K562 (cell line): ENCODE measurements at regions not wholly inside any gene's neighbourhood (a gene's known extent, or its start where the extent isn't known, plus 50 kb on each side); places are given as distances from the start of the nearest gene placed in this dataset.

Source experiments
- ATAC-seq: fragments of 200-7000 bp; cut with Tn5 transposase; 3 replicates; pipeline ENCODE4 v1.9.1; 2020; ENCODE audit warnings: moderate library complexity
- BruUV-seq: library from RNA; stranded (reverse); fragments of 400-500 nt; replicated peaks from 2 replicates; lab custom pipeline; 2021; lab: Mats Ljungman, UMichigan
- CTCF ChIA-PET: fragments of 300-600 bp; formaldehyde crosslinking; extraction: SDS; loops from one replicate; lab custom pipeline; 2021; ENCODE audit warnings: low intra/inter-chr PET ratio; lab: Yijun Ruan, JAX
- POLR2A ChIA-PET: fragments of 300-600, 350-650 bp; sonication (Branson Sonifier 250); formaldehyde crosslinking; extraction: SDS; loops from one replicate; lab custom pipeline; 2021; ENCODE audit warnings: antibody characterized with exemption, inconsistent platforms; lab: Yijun Ruan, JAX
- DNase-seq, 4 experiments: peaks; one replicate each; pipeline versions ENCODE4 v3.0.0 to v3.0.0-alpha.2; 2011 to 2018; ENCODE audit warnings: low spot score in 3 of 4, mixed read lengths in 3 of 4; ENCODE audit errors: extremely low read depth in 1 of 4
- FAIRE-seq: peaks from 2 replicates; lab custom pipeline; 2011; peaks lifted over from hg19 to GRCh38; lab: Jason Lieb, UNC
- H2AFZ ChIP-seq: 2 replicates; pipeline ENCODE4 v1.6.0; 2011; ENCODE audit warnings: low read depth, low read length, control low read depth, inconsistent platforms
- H3K27ac ChIP-seq: fragments of 200-600 bp; 3 replicates; pipeline ENCODE4 v1.8.0; 2011; ENCODE audit warnings: low read depth, mild to moderate bottlenecking, control low read depth, inconsistent platforms, low read length, moderate library complexity, mixed read lengths; ENCODE audit errors: extremely low read depth
- H3K27me3 ChIP-seq, 2 experiments: fragments of 300-600 bp in 1 of 2; 2 replicates in 1 of 2; 3 replicates in 1 of 2; pipeline versions ENCODE4 v1.6.0 to v1.8.0; 2011; ENCODE audit warnings: inconsistent platforms in 2 of 2, low read length in 2 of 2, mild to moderate bottlenecking in 1 of 2, mixed read lengths in 1 of 2, moderate library complexity in 1 of 2; ENCODE audit not compliant: control insufficient read depth in 2 of 2, insufficient read depth in 2 of 2
- H3K36me3 ChIP-seq: fragments of 300-600 bp; 3 replicates; pipeline ENCODE4 v1.8.0; 2011; ENCODE audit warnings: mild to moderate bottlenecking, low read length, inconsistent platforms; ENCODE audit not compliant: control insufficient read depth, insufficient read depth
- H3K4me1 ChIP-seq, 2 experiments: fragments of 200-600 bp in 1 of 2; replicated peaks in 1 of 2; 2 replicates in 1 of 2; 3 replicates in 1 of 2; pipeline versions ENCODE4 v1.5.1 to v1.8.0; 2011; ENCODE audit warnings: inconsistent platforms in 2 of 2, low read length in 2 of 2, mild to moderate bottlenecking in 1 of 2, mixed read lengths in 1 of 2, moderate library complexity in 1 of 2; ENCODE audit not compliant: control insufficient read depth in 2 of 2, insufficient read depth in 2 of 2
- H3K4me2 ChIP-seq: 2 replicates; pipeline ENCODE4 v1.6.1; 2011; ENCODE audit warnings: low read length, control low read depth, inconsistent platforms, mixed read lengths; ENCODE audit not compliant: insufficient read depth
- H3K4me3 ChIP-seq: fragments of 200-600 bp; sonication (generic), shearing (Covaris generic); 2 replicates; pipeline ENCODE4 v1.5.1; 2016; ENCODE audit warnings: control low read depth, inconsistent platforms
- H3K79me2 ChIP-seq: fragments of 200-600 bp; 3 replicates; pipeline ENCODE4 v1.8.0; 2011; ENCODE audit warnings: low read length, inconsistent platforms; ENCODE audit not compliant: control insufficient read depth, insufficient read depth
- H3K9ac ChIP-seq, 2 experiments: 2 replicates each; pipeline versions ENCODE4 v1.6.0 to v1.6.1; 2011; ENCODE audit warnings: low read depth in 2 of 2, low read length in 2 of 2, control low read depth in 1 of 2, inconsistent platforms in 1 of 2, mild to moderate bottlenecking in 1 of 2, mixed read lengths in 1 of 2; ENCODE audit not compliant: insufficient read depth in 1 of 2
- H3K9me1 ChIP-seq: one replicate; pipeline ENCODE4 v1.6.0; 2011; ENCODE audit warnings: inconsistent platforms, mild to moderate bottlenecking, low read length, moderate library complexity; ENCODE audit not compliant: control insufficient read depth, insufficient read depth
- H3K9me3 ChIP-seq: replicated peaks from 2 replicates; pipeline ENCODE4 v1.5.1; 2011; ENCODE audit warnings: low read depth, low read length, inconsistent platforms; ENCODE audit not compliant: control insufficient read depth, insufficient read depth
- H4K20me1 ChIP-seq: replicated peaks from 2 replicates; pipeline ENCODE4 v1.6.1; 2011; ENCODE audit warnings: low read length, inconsistent platforms, mixed read lengths; ENCODE audit not compliant: control insufficient read depth, insufficient read depth
- CBX8 ChIP-seq: fragments of 200-600 bp; sonication (generic); IDR thresholded peaks from 2 replicates; pipeline ENCODE4 v1.6.1; 2012; ENCODE audit warnings: borderline replicate concordance, mixed run types, low read depth, mild to moderate bottlenecking, moderate library complexity, mixed read lengths, low read length, control low read depth, inconsistent platforms; ENCODE audit not compliant: poor library complexity, severe bottlenecking; ENCODE audit errors: extremely low read depth
- COPS2 ChIP-seq: fragments of 450-650 bp; conservative IDR thresholded peaks from 2 replicates; pipeline ENCODE4 v1.6.1; 2016; ENCODE audit warnings: mild to moderate bottlenecking, moderate library complexity
- ID3 ChIP-seq, 2 experiments: fragments of 250-450 bp in 1 of 2; fragments of 450-650 bp in 1 of 2; sonication (Bioruptor Pico) in 1 of 2; IDR thresholded peaks; 2 replicates each; pipeline versions ENCODE4 v1.6.1 to v1.8.0; 2016 to 2021; ENCODE audit warnings: mild to moderate bottlenecking in 2 of 2, moderate library complexity in 2 of 2, missing compliant biosample characterization in 1 of 2, missing genetic modification characterization in 1 of 2
- NR0B1 ChIP-seq: fragments of 450-650 bp; IDR thresholded peaks from one replicate; pipeline ENCODE4 v1.6.1; 2018; ENCODE audit warnings: mild to moderate bottlenecking, moderate library complexity; ENCODE audit not compliant: partially characterized antibody
- RBFOX2 ChIP-seq: fragments of 200-400 bp; formaldehyde crosslinking; IDR thresholded peaks from 2 replicates; pipeline ENCODE4 v1.6.1; 2017; ENCODE audit warnings: low read depth, mild to moderate bottlenecking, low read length, moderate library complexity
- SMARCB1 ChIP-seq: IDR thresholded peaks from 2 replicates; pipeline ENCODE4 v1.6.1; 2011; ENCODE audit warnings: improper control_type of control experiment, low read depth; ENCODE audit not compliant: insufficient read length
- SP1 ChIP-seq: sonication (generic); formaldehyde crosslinking; IDR thresholded peaks from 2 replicates; pipeline ENCODE4 v1.8.1; 2022; ENCODE audit warnings: mild to moderate bottlenecking, missing genetic modification reagents
- TBL1XR1 ChIP-seq, 2 experiments: IDR thresholded peaks; 2 replicates each; pipeline ENCODE4 v1.6.1; 2012; ENCODE audit warnings: improper control_type of control experiment in 2 of 2, low read length in 2 of 2, mild to moderate bottlenecking in 1 of 2
- ZNF197 ChIP-seq: fragments of 200-800 bp; sonication (Bioruptor generic); IDR thresholded peaks from 2 replicates; pipeline ENCODE4 v1.6.1; 2016; ENCODE audit warnings: low read depth, missing genetic modification characterization, missing compliant biosample characterization
- WGBS: fragments of 100-300 bp; shearing (Covaris generic); methylation state at CpG from one replicate; pipeline ENCODE4 v1.1.6; 2016; ENCODE audit warnings: low coverage, mixed read lengths; ENCODE audit not compliant: insufficient coverage; ENCODE audit errors: missing lambda C conversion rate; 5-methylcytosine and 5-hydroxymethylcytosine counted together
- in situ Hi-C: fragments of 300-500 bp; cut with MboI; formaldehyde crosslinking; loops from 4 replicates; pipeline ENCODE4 v1.15.0; 2018; ENCODE audit warnings: inconsistent platforms, mixed read lengths
- intact Hi-C: fragments of 100-400 bp; cut with micrococcal nuclease; formaldehyde crosslinking; loops from 2 replicates; pipeline ENCODE4 v1.14.2; 2022

- WGBS, result 0% methylated on average over 7 of the region's 7 CpGs
- H3K9me1 ChIP-seq, result no peaks in the 10 kb centered on the region
- H4K20me1 ChIP-seq, result no peaks in the 10 kb centered on the region
- H3K9ac ChIP-seq, result no peak overlapping the region
- no peak overlapping the region for H2AFZ ChIP-seq
- no peaks in the 10 kb centered on the region for H3K9me3 ChIP-seq
- ChIA-PET CTCF (no interaction called here), POLR2A (no interaction called here)
- no peak overlapping the region for H3K27ac ChIP-seq
- DNase-seq, result no peak
- BruUV-seq, result no TSS peak
- H3K4me2 ChIP-seq, result no peak overlapping the region
- no peaks in the 10 kb centered on the region for H3K4me1 ChIP-seq
- H3K36me3 ChIP-seq, result no peaks in the 10 kb centered on the region
- no peaks in the 10 kb centered on the region for H3K79me2 ChIP-seq
- no peak for FAIRE-seq
- TF ChIP-seq NR0B1 (no peak), ZNF197 (no peak), CBX8 (no peak), COPS2 (no peak), TBL1XR1 (IDR thresholded peaks at IDR 0.05; ENCODE audit: low read length in 2 of 2) (no peak), RBFOX2 (no peak), ID3 (CRISPR knock-in tag; IDR thresholded peaks at IDR 0.05) (no peak), ID3 (tag; IDR thresholded peaks at IDR 0.05) (no peak), SMARCB1 (no peak), SP1 (no peak)
- no peak overlapping the region for H3K4me3 ChIP-seq
- intact Hi-C loops, result no loop called here
- in situ Hi-C loops, result no loop called here
- H3K27me3 ChIP-seq, result no peaks in the 10 kb centered on the region
- no peak for ATAC-seq
These were observed 73.6 kb downstream of the KCNJ2 start for GRCh38 chr17:70242781-70243437.
